ENCODE measurements at regions not wholly inside any gene's neighbourhood (a gene's known extent, or its start where the extent isn't known, plus 50 kb on each side); places are given as distances from the start of the nearest gene placed in this dataset.

- TF ChIP-seq CTCF (IDR thresholded peaks at IDR 0.05) (no peak), POLR2A (IDR thresholded peaks at IDR 0.05) (no peak)
These were observed 209.7 kb upstream of the ARHGAP24 start for GRCh38 chr4:85265234-85265633.
